HepG2 (cell line): ENCODE measurements at regions not wholly inside any gene's neighbourhood (a gene's known extent, or its start where the extent isn't known, plus 50 kb on each side); places are given as distances from the start of the nearest gene placed in this dataset.

Source experiments
- ATAC-seq: fragments of 200-7000 bp; cut with Tn5 transposase; 3 replicates; pipeline ENCODE4 v1.9.1; 2020; ENCODE audit warnings: mild to moderate bottlenecking, moderate library complexity
- BruUV-seq: library from RNA; stranded (reverse); fragments of 400-500 nt; replicated peaks from 2 replicates; lab custom pipeline; 2021; lab: Mats Ljungman, UMichigan
- CTCF ChIA-PET: fragments of 300-600 bp; formaldehyde crosslinking; extraction: SDS; loops from one replicate; lab custom pipeline; 2021; ENCODE audit warnings: low total read pairs, inconsistent platforms, low intra/inter-chr PET ratio; lab: Yijun Ruan, JAX
- POLR2A ChIA-PET: fragments of 350-600 bp; sonication (Branson Sonifier 250); formaldehyde crosslinking; loops from one replicate; lab custom pipeline; 2020; ENCODE audit warnings: antibody characterized with exemption, inconsistent platforms; lab: Yijun Ruan, JAX
- DNase-seq: peaks from one replicate; pipeline ENCODE4 v3.0.0-alpha.2; 2015; ENCODE audit warnings: low spot score
- FAIRE-seq: peaks from 3 replicates; lab custom pipeline; 2011; peaks lifted over from hg19 to GRCh38; lab: Jason Lieb, UNC
- H2AFZ ChIP-seq: one replicate; pipeline ENCODE4 v1.6.1; 2011; ENCODE audit warnings: low read length, inconsistent platforms
- H3K27ac ChIP-seq: fragments of 300-600 bp; 3 replicates; pipeline ENCODE4 v1.8.0; 2011; ENCODE audit warnings: mixed run types, mild to moderate bottlenecking, mixed read lengths, low read length, inconsistent platforms; ENCODE audit not compliant: insufficient read depth; ENCODE audit errors: extremely low read length
- H3K27me3 ChIP-seq, 2 experiments: fragments of 200-600 bp in 1 of 2; 2 replicates in 1 of 2; 3 replicates in 1 of 2; pipeline versions ENCODE4 v1.6.0 to v1.8.0; 2011; ENCODE audit warnings: low read length in 2 of 2, mild to moderate bottlenecking in 2 of 2, moderate library complexity in 2 of 2, inconsistent platforms in 1 of 2; ENCODE audit not compliant: insufficient read depth in 2 of 2, control insufficient read depth in 1 of 2
- H3K36me3 ChIP-seq, 2 experiments: fragments of 200-600 bp in 1 of 2; replicated peaks in 1 of 2; 2 replicates in 1 of 2; 3 replicates in 1 of 2; pipeline versions ENCODE4 v1.5.1 to v1.8.0; 2011; ENCODE audit warnings: low read length in 2 of 2, inconsistent platforms in 1 of 2; ENCODE audit not compliant: insufficient read depth in 2 of 2, control insufficient read depth in 1 of 2
- H3K4me1 ChIP-seq: 2 replicates; pipeline ENCODE4 v1.5.1; 2012; ENCODE audit warnings: low read length, inconsistent platforms; ENCODE audit not compliant: insufficient read depth
- H3K4me2 ChIP-seq: 2 replicates; pipeline ENCODE4 v1.6.0; 2011; ENCODE audit warnings: low read depth, low read length, inconsistent platforms
- H3K4me3 ChIP-seq, 3 experiments: fragments of 200-600 bp in 1 of 3; sonication (generic), shearing (Covaris generic) in 1 of 3; replicated peaks in 1 of 3; 2 replicates each; pipeline ENCODE4 v1.5.1; 2011 to 2016; ENCODE audit warnings: low read length in 3 of 3, inconsistent platforms in 2 of 3, low read depth in 2 of 3, mild to moderate bottlenecking in 2 of 3, control low read depth in 1 of 3, mixed read lengths in 1 of 3; ENCODE audit not compliant: insufficient read depth in 1 of 3
- H3K79me2 ChIP-seq: one replicate; pipeline ENCODE4 v1.6.1; 2011; ENCODE audit warnings: low read length, inconsistent platforms; ENCODE audit not compliant: insufficient read depth
- H3K9ac ChIP-seq: 2 replicates; pipeline ENCODE4 v1.6.0; 2011; ENCODE audit warnings: mild to moderate bottlenecking, low read depth, low read length, inconsistent platforms; ENCODE audit not compliant: insufficient read depth
- H3K9me3 ChIP-seq: 2 replicates; pipeline ENCODE4 v1.5.1; 2012; ENCODE audit warnings: mild to moderate bottlenecking, low read length
- H4K20me1 ChIP-seq: 2 replicates; pipeline ENCODE4 v1.6.0; 2011; ENCODE audit warnings: inconsistent platforms, mild to moderate bottlenecking, low read length, moderate library complexity; ENCODE audit not compliant: insufficient read depth
- ATM ChIP-seq: fragments of 450-650 bp; IDR thresholded peaks from 2 replicates; pipeline ENCODE4 v1.7.1; 2017; ENCODE audit warnings: mild to moderate bottlenecking, borderline replicate concordance
- CEBPB ChIP-seq: IDR thresholded peaks from 2 replicates; pipeline ENCODE4 v1.6.1; 2011; ENCODE audit warnings: low read depth, low read length, improper control_type of control experiment, borderline replicate concordance
- MYPOP ChIP-seq: sonication (generic); formaldehyde crosslinking; IDR thresholded peaks from 2 replicates; pipeline ENCODE4 v1.8.1; 2023; ENCODE audit warnings: mild to moderate bottlenecking, moderate library complexity, missing genetic modification reagents
- PRDM15 ChIP-seq: sonication (generic); formaldehyde crosslinking; IDR thresholded peaks from 2 replicates; pipeline ENCODE4 v1.4.0; 2020; ENCODE audit warnings: missing genetic modification reagents
- SMARCE1 ChIP-seq: fragments of 450-650 bp; IDR thresholded peaks from 2 replicates; pipeline ENCODE4 v1.6.1; 2017; ENCODE audit warnings: borderline replicate concordance
- ZFP41 ChIP-seq: sonication (generic); formaldehyde crosslinking; IDR thresholded peaks from 2 replicates; pipeline ENCODE4 v1.4.0; 2020; ENCODE audit warnings: mild to moderate bottlenecking, missing genetic modification reagents, borderline replicate concordance
- WGBS: methylation state at CpG from one replicate; pipeline ENCODE4 v1.1.6; 2017; ENCODE audit warnings: low lambda C conversion rate; 5-methylcytosine and 5-hydroxymethylcytosine counted together
- in situ Hi-C: cut with HindIII; loops from 2 replicates; pipeline ENCODE4 v1.10.0; 2017; ENCODE audit warnings: low pct_unique_long_range_greater_than_20kb; ENCODE audit not compliant: extremely low pct_ligation_motif_present
- intact Hi-C: fragments of 100-400 bp; cut with micrococcal nuclease; formaldehyde crosslinking; loops from one replicate; pipeline ENCODE4 v1.10.0; 2022; ENCODE audit not compliant: unreplicated experiment

GRCh38 chr2:239604861-239605260 is 204.0 kb upstream of the HDAC4 start:
- no peak for DNase-seq
- ChIA-PET POLR2A (no interaction called here), CTCF (no interaction called here)
- WGBS = 24% methylated on average over 5 of the region's 5 CpGs
- Histone ChIP-seq H3K9ac (no peak overlapping the region), H3K79me2 (no peaks in the 10 kb centered on the region), H3K27ac (no peak overlapping the region), H3K27me3 (peaks cover 9 to 62% of the 10 kb centered on the region in 2 experiments; a peak in 3 of 5 replicates), H4K20me1 (no peaks in the 10 kb centered on the region), H3K4me3 (no peak overlapping the region), H3K4me2 (no peak overlapping the region), H3K36me3 (no peaks in the 10 kb centered on the region), H3K9me3 (no peaks in the 10 kb centered on the region), H3K4me1 (no peaks in the 10 kb centered on the region), H2AFZ (no peak overlapping the region)
- ATAC-seq = no peak
- no peak for FAIRE-seq
- no TSS peak for BruUV-seq
- in situ Hi-C loops (no loop called here), intact Hi-C loops (no loop called here)
- no peak for TF ChIP-seq MYPOP
- no peak for TF ChIP-seq PRDM15 (CRISPR knock-in tag)
- no peak for TF ChIP-seq SMARCE1
- no peak for TF ChIP-seq ZFP41
- TF ChIP-seq CEBPB = peak; percentile 28; the same call in 1 of the 2 replicates
- no peak for TF ChIP-seq ATM
